ENCODE measurements at regions not wholly inside any gene's neighbourhood (a gene's known extent, or its start where the extent isn't known, plus 50 kb on each side); places are given as distances from the start of the nearest gene placed in this dataset.

- no peak for TF ChIP-seq CTCF (IDR thresholded peaks at IDR 0.05)
Observed at GRCh38 chr3:178392511-178392926, 143.7 kb upstream of the KCNMB2 start.

GRCh38 chr3:178393146-178393545 lies 143.1 kb upstream of the KCNMB2 start:
- TF ChIP-seq CTCF (IDR thresholded peaks at IDR 0.05) = no peak

- TF ChIP-seq CTCF (IDR thresholded peaks at IDR 0.05) = no peak
Observed at GRCh38 chr3:178393824-178394223, 142.4 kb upstream of the KCNMB2 start.

- TF ChIP-seq CTCF (IDR thresholded peaks at IDR 0.05) = no peak
Observed at GRCh38 chr3:178396318-178396717, 139.9 kb upstream of the KCNMB2 start.

- no peak for TF ChIP-seq CTCF (IDR thresholded peaks at IDR 0.05)
Observed at GRCh38 chr3:178397202-178397601, 139.0 kb upstream of the KCNMB2 start.

- no peak for TF ChIP-seq CTCF (IDR thresholded peaks at IDR 0.05)
Observed at GRCh38 chr3:178397836-178398235, 138.4 kb upstream of the KCNMB2 start.

GRCh38 chr3:178404961-178405360 lies 131.3 kb upstream of the KCNMB2 start:
- no peak for TF ChIP-seq CTCF (IDR thresholded peaks at IDR 0.05)

- TF ChIP-seq CTCF (IDR thresholded peaks at IDR 0.05) = no peak
Observed at GRCh38 chr3:178405531-178405930, 130.7 kb upstream of the KCNMB2 start.

Measured in LNCAP (cell line).